Stomach (tissue), 8 donors: ENCODE measurements at regions not wholly inside any gene's neighbourhood (a gene's known extent, or its start where the extent isn't known, plus 50 kb on each side); places are given as distances from the start of the nearest gene placed in this dataset.
A peak's percentile ranks its signal among the peaks of the same experiment; 100 is the strongest.

ENCODE experiments used
- DNase-seq, 2 donors: peaks; one replicate each; pipeline versions ENCODE4 v3.0.0 to v3.0.0-alpha.2; 2013 to 2019
- H3K27ac ChIP-seq, 5 donors: fragments of 200-600 bp in 4 of 5; sonication (generic) in 4 of 5; one replicate each; pipeline ENCODE4 v1.5.1; 2013 to 2019; ENCODE audit warnings: mild to moderate bottlenecking in 1 of 5, moderate library complexity in 1 of 5
- H3K27me3 ChIP-seq, 3 donors: fragments of 200-600 bp; sonication (generic); one replicate each; pipeline ENCODE4 v1.5.1; 2017 to 2019; ENCODE audit warnings: mixed run types in 1 of 3
- H3K36me3 ChIP-seq, 4 donors: fragments of 200-600 bp; sonication (generic); 1 replicate in 3 of 4; 2 replicates in 1 of 4; pipeline ENCODE4 v1.5.1; 2016 to 2019
- H3K4me1 ChIP-seq, 4 donors: fragments of 200-600 bp; sonication (generic); one replicate each; pipeline ENCODE4 v1.5.1; 2016 to 2019
- H3K4me3 ChIP-seq, 4 donors: fragments of 200-600 bp; sonication (generic) in 3 of 4; one replicate each; pipeline ENCODE4 v1.5.1; 2016 to 2019; ENCODE audit warnings: mild to moderate bottlenecking in 1 of 4
- H3K9me3 ChIP-seq, 4 donors: fragments of 200-600 bp; sonication (generic); one replicate each; pipeline ENCODE4 v1.5.1; 2016 to 2019
- EP300 ChIP-seq: sonication (generic); formaldehyde crosslinking; IDR thresholded peaks from one replicate; pipeline ENCODE4 v1.6.1; 2017; ENCODE audit warnings: antibody characterized with exemption
- POLR2A ChIP-seq, 4 donors: fragments of 450-650 bp; IDR thresholded peaks; one replicate each; pipeline ENCODE4 v1.6.1; 2016; ENCODE audit warnings: antibody characterized with exemption in 4 of 4, control low read depth in 2 of 4, mild to moderate bottlenecking in 1 of 4, moderate library complexity in 1 of 4
- POLR2AphosphoS5 ChIP-seq, 3 donors: sonication (generic); formaldehyde crosslinking; IDR thresholded peaks; one replicate each; pipeline ENCODE4 v1.6.1; 2016; ENCODE audit warnings: antibody characterized with exemption in 3 of 3
- WGBS, 5 donors: extraction: QIAGEN DNeasy Blood & Tissue Kit in 3 of 5; methylation state at CpG; one replicate each; pipeline versions ENCODE4 v1.1.5 to v1.1.7; 2013 to 2018; 5-methylcytosine and 5-hydroxymethylcytosine counted together
- intact Hi-C: fragments of 100-400 bp; cut with DNase I; formaldehyde crosslinking; loops from one replicate; pipeline ENCODE4 v1.15.1; 2023; ENCODE audit warnings: low total_unique reads
- TF ChIP-seq, protein P1 (sequence below), 7 experiments: fragments of 450-650 bp in 4 of 7; fragments of 200-600 bp in 3 of 7; sonication (generic) in 3 of 7; IDR thresholded peaks; one replicate each; pipeline ENCODE4 v1.5.1; 2016 to 2019; ENCODE audit warnings: antibody characterized with exemption in 7 of 7, control low read depth in 2 of 7, mild to moderate bottlenecking in 1 of 7
- donor health status: healthy with polysubstance abuse.
- donor health status: Bipolar disorder and iron deficiency.
- donor health status: healthy.

DNA sequence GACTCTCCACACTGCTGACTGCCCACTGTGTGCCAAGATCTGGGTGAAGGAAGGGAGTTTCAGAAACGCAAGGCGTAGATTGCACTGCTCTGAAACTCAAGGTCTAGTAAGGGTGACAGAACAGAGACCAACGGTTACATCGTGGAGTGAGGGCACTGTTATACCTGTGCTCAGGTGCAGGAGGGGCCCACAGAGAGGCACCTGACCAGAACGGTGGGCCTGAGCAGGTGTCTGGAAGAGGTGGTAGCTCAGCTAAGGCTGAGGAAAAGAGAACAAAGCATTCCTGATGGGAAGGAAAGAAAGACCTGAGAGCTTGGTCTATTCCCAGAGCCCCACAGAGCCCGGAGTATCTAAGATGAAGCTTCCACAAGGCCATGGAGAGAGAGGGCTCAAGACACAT is 267.2 kb downstream of the MED10 start:
- Histone ChIP-seq H3K9me3 (no peaks in the 10 kb centered on the region), H3K4me1 (no peaks in the 10 kb centered on the region), H3K27ac (no peak overlapping the region), H3K36me3 (no peaks in the 10 kb centered on the region), H3K4me3 (no peak overlapping the region), H3K27me3 (no peaks in the 10 kb centered on the region)
- WGBS, 5 donors = 79 to 89% (median 82%) methylated on average over 6 of the region's 6 CpGs
- no peak for TF ChIP-seq EP300
- no peak for TF ChIP-seq POLR2AphosphoS5 (IDR thresholded peaks at IDR 0.05)
- no peak for TF ChIP-seq POLR2A (IDR thresholded peaks at IDR 0.05)
- TF ChIP-seq, protein P1, sequence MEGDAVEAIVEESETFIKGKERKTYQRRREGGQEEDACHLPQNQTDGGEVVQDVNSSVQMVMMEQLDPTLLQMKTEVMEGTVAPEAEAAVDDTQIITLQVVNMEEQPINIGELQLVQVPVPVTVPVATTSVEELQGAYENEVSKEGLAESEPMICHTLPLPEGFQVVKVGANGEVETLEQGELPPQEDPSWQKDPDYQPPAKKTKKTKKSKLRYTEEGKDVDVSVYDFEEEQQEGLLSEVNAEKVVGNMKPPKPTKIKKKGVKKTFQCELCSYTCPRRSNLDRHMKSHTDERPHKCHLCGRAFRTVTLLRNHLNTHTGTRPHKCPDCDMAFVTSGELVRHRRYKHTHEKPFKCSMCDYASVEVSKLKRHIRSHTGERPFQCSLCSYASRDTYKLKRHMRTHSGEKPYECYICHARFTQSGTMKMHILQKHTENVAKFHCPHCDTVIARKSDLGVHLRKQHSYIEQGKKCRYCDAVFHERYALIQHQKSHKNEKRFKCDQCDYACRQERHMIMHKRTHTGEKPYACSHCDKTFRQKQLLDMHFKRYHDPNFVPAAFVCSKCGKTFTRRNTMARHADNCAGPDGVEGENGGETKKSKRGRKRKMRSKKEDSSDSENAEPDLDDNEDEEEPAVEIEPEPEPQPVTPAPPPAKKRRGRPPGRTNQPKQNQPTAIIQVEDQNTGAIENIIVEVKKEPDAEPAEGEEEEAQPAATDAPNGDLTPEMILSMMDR (IDR thresholded peaks at IDR 0.05) = no peak
- DNase-seq = no peak
- intact Hi-C loops = no loop called here

DNA sequence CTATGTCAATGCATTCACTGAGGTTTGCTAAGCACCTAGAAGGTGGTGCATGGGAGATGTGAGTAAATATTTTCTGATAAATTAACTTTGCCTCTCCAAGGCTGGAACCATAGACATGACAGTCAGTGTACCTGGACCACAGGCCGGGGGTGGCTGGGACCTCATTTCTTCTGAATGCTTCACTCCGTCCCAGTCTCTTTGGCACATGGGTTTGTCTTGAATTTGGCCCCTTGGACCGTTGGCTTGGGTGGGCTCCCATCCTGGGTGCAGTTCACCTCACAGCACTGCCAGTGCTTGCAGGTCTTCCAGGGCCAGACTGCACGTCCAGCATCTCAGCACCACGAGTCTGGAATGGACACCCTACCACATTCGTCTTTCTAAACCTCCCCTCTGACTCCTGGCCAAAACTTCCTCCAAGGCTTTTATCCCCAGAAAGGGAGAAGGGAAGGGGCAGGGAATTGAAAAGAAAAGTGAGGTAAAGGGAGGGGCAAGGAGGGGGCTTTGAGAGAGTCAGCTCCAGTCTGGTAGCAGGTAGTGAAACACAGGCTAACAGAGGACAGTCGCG is 267.8 kb downstream of the MED10 start:
- TF ChIP-seq POLR2AphosphoS5 (IDR thresholded peaks at IDR 0.05) = no peak
- no peak overlapping the region for H3K27ac ChIP-seq
- intact Hi-C loops = no loop called here
- no peaks in the 10 kb centered on the region for H3K9me3 ChIP-seq
- no peak overlapping the region for H3K4me3 ChIP-seq
- no peak for DNase-seq
- H3K36me3 ChIP-seq = no peaks in the 10 kb centered on the region
- no peaks in the 10 kb centered on the region for H3K27me3 ChIP-seq
- WGBS, 5 donors = 81 to 89% (median 88%) methylated on average over 8 of the region's 8 CpGs
- H3K4me1 ChIP-seq = no peaks in the 10 kb centered on the region

DNA sequence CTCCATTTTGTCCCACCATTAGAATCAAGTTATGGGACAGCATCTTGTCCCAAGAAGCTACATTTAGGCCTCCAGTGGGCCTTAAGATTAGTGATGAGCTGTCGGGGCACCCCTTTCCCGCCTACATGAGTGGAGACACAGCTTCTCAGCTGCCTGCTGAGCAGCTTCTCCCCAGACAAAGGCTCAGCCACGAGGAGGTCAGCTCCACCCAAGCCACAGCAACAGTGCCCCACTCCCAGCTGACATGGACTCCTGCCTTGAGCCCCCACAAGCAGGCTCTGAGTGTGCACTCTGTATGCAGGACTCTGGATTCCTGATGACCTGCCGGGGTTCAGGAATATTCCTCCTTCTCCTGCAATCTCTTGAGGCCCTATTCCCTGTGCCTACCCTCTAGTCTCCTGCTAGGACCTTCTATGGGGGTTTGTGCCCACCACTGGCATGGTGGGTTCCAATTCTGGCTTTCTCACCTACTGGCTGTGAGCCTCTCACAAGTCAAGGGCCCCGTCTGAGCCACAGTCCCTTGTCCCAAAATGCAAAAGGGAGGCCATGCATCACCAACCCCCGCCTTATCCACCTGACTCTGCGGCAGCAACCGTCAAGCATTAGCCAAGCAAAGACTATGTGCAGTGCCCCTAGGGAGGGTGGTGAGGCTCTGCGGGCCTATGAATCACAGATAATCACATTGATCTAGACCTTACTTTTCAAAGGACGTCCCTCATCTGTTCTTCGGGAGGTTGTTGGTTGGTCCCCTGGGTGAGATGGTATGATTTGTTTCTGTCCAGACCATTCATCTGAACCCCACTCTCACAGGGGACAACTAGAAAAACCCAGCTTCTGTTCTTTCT is 269.1 kb downstream of the MED10 start:
- Histone ChIP-seq H3K4me3 (no peak overlapping the region), H3K4me1 (no peaks in the 10 kb centered on the region), H3K27me3 (no peaks in the 10 kb centered on the region), H3K27ac (no peak overlapping the region), H3K9me3 (no peaks in the 10 kb centered on the region), H3K36me3 (no peaks in the 10 kb centered on the region)
- WGBS, 5 donors = 82 to 85% (median 84%) methylated on average over 10 to 11 of the region's 11 CpGs
- intact Hi-C loops = no loop called here
- no peak for DNase-seq
- TF ChIP-seq POLR2A (IDR thresholded peaks at IDR 0.05) (no peak), EP300 (no peak), POLR2AphosphoS5 (IDR thresholded peaks at IDR 0.05) (no peak)
- TF ChIP-seq, protein P1 (IDR thresholded peaks at IDR 0.05) = no peak

DNA sequence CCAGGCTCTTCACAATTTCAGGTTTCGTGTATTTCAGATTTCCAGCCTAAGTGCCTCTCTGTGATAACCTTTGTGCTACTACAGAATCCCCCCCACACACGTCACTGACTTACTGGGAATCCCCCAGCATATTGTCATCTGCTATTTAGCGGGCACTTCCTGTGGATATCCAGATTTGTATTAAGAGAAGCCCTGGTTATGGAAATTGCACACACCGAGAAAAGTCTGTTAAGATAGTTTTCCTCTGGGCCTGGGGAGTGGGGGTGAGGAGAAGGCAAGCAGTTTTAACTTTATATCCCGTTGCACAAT is 269.9 kb downstream of the MED10 start:
- Histone ChIP-seq H3K27ac (no peak overlapping the region), H3K4me3 (no peak overlapping the region), H3K36me3 (no peaks in the 10 kb centered on the region), H3K27me3 (no peaks in the 10 kb centered on the region), H3K9me3 (no peaks in the 10 kb centered on the region), H3K4me1 (no peaks in the 10 kb centered on the region)
- intact Hi-C loops = no loop called here
- TF ChIP-seq EP300 (no peak), POLR2A (IDR thresholded peaks at IDR 0.05) (no peak), POLR2AphosphoS5 (IDR thresholded peaks at IDR 0.05) (no peak)
- TF ChIP-seq, protein P1 (IDR thresholded peaks at IDR 0.05) = no peak
- DNase-seq = peak in 1 of 2 donors; percentile 18
- WGBS, 5 donors = 70 to 76% (median 72%) methylated on average over 5 of the region's 5 CpGs
